NT2/D1 (cell line): ENCODE measurements at regions not wholly inside any gene's neighbourhood (a gene's known extent, or its start where the extent isn't known, plus 50 kb on each side); places are given as distances from the start of the nearest gene placed in this dataset.

Source experiments
- YY1 ChIP-seq: IDR thresholded peaks from 2 replicates; pipeline ENCODE4 v1.6.1; 2011; ENCODE audit not compliant: insufficient read length, insufficient read depth
- ZNF274 ChIP-seq: IDR thresholded peaks from 2 replicates; pipeline ENCODE4 v1.6.1; 2011; ENCODE audit warnings: mild to moderate bottlenecking, low read depth, low read length

DNA sequence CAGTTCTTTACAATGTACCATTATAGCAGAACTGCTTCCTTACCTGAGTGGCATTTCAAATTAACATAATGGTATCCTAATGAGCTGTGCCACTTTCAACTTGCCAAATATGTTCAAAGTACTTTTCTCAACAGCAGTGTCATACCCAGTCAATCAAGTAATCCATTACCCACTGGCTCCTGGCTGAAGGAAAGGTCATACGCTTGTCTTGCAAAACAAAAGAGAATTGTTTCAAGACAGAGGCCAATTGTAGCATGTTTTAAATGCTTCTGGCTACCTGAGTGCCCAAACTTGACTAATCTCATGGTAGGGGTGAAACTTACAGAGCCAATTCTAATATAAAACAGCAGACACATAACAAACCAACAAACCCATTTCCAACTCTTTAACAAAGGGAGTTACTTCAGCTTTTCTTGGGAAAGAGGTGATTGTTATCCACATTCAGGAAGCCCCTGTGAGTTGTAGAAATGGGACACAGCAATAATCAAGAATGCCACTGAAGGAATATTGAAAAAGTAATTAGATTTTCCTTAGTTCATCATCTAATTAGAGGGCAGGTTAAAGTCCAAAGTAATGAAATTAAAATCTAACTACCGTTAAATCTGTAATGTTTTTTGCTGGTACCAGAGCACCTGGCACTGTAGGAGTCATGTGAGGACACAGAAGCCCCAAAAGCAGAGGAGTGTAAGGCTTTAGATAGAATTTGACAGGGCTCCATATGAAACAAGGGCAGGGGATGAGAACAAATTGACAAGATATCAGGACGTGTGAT, 241.9 kb downstream of the RWDD3 start:
- TF ChIP-seq YY1: no peak
- TF ChIP-seq ZNF274: no peak
